Nephron progenitor cell (in vitro differentiated cells): ENCODE measurements at regions not wholly inside any gene's neighbourhood (a gene's known extent, or its start where the extent isn't known, plus 50 kb on each side); places are given as distances from the start of the nearest gene placed in this dataset.

Experiments
- DNase-seq: peaks from one replicate; pipeline ENCODE4 v3.0.0; 2021
- H3K27ac Mint-ChIP-seq: 2 replicates; pipeline ENCODE4 v1.8.0; 2021; ENCODE audit warnings: mild to moderate bottlenecking, moderate library complexity, mixed read lengths
- H3K27me3 Mint-ChIP-seq: 2 replicates; pipeline ENCODE4 v1.8.0; 2021; ENCODE audit warnings: mild to moderate bottlenecking, low read depth, mixed read lengths; ENCODE audit not compliant: poor library complexity
- H3K36me3 Mint-ChIP-seq: 2 replicates; pipeline ENCODE4 v1.8.0; 2021; ENCODE audit warnings: low read depth, mixed read lengths
- H3K4me1 Mint-ChIP-seq: 2 replicates; pipeline ENCODE4 v1.8.0; 2021; ENCODE audit warnings: mixed read lengths
- H3K4me3 Mint-ChIP-seq: 2 replicates; pipeline ENCODE4 v1.8.0; 2021; ENCODE audit warnings: mild to moderate bottlenecking, moderate library complexity, mixed read lengths
- H3K9me3 Mint-ChIP-seq: 2 replicates; pipeline ENCODE4 v1.8.0; 2021; ENCODE audit warnings: mild to moderate bottlenecking, moderate library complexity, mixed read lengths
- TF ChIP-seq, protein P1 (sequence below): fragments of 200-600 bp; sonication (generic); IDR thresholded peaks from 2 replicates; pipeline ENCODE4 v1.5.0; 2021; ENCODE audit warnings: antibody characterized with exemption

- peak; percentile 44 for DNase-seq
- Mint-ChIP-seq H3K4me1 (peaks cover 62% of the 10 kb centered on the region), H3K4me3 (peak overlapping the region; percentile 44)
Measured at GRCh38 chr11:13114566-13115379, 105.7 kb downstream of the RASSF10 start.

DNA sequence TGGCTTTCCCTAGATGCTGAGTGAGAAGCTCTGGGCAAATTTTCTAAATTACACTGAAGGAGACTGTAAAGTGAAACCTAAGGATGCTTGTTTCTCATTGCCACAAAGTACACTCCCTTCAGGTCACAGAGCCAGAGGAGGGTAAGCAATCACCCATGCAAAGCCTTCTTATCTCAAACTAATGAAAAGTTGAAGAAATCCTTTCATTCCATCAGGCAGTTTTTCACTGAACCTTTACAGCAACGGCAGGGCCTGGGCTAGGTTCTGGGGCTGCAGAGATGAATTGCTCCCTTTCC is 106.2 kb downstream of the RASSF10 start:
- H3K27ac Mint-ChIP-seq = peak overlapping the region; percentile 70
- H3K27me3 Mint-ChIP-seq = peaks cover 7% of the 10 kb centered on the region
- TF ChIP-seq, protein P1, sequence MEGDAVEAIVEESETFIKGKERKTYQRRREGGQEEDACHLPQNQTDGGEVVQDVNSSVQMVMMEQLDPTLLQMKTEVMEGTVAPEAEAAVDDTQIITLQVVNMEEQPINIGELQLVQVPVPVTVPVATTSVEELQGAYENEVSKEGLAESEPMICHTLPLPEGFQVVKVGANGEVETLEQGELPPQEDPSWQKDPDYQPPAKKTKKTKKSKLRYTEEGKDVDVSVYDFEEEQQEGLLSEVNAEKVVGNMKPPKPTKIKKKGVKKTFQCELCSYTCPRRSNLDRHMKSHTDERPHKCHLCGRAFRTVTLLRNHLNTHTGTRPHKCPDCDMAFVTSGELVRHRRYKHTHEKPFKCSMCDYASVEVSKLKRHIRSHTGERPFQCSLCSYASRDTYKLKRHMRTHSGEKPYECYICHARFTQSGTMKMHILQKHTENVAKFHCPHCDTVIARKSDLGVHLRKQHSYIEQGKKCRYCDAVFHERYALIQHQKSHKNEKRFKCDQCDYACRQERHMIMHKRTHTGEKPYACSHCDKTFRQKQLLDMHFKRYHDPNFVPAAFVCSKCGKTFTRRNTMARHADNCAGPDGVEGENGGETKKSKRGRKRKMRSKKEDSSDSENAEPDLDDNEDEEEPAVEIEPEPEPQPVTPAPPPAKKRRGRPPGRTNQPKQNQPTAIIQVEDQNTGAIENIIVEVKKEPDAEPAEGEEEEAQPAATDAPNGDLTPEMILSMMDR = no peak
- H3K36me3 Mint-ChIP-seq = no peaks in the 10 kb centered on the region
- DNase-seq = no peak
- peaks cover 3% of the 10 kb centered on the region for H3K9me3 Mint-ChIP-seq
- H3K4me3 Mint-ChIP-seq = no peak overlapping the region
- peaks cover 68% of the 10 kb centered on the region for H3K4me1 Mint-ChIP-seq

More at GRCh38 chr11:13114566-13115379, 105.7 kb downstream of the RASSF10 start:
- peak overlapping the region; percentile 92 for H3K27ac Mint-ChIP-seq
- no peaks in the 10 kb centered on the region for H3K36me3 Mint-ChIP-seq
- H3K9me3 Mint-ChIP-seq = peaks cover 3% of the 10 kb centered on the region
- TF ChIP-seq, protein P1 = no peak
- H3K27me3 Mint-ChIP-seq = peaks cover 10% of the 10 kb centered on the region

GRCh38 chr11:13116491-13116890 is 107.4 kb downstream of the RASSF10 start:
- no peak for DNase-seq
- Mint-ChIP-seq H3K9me3 (peaks cover 3% of the 10 kb centered on the region), H3K27ac (no peak overlapping the region), H3K27me3 (peaks cover 7% of the 10 kb centered on the region), H3K4me3 (no peak overlapping the region), H3K36me3 (no peaks in the 10 kb centered on the region), H3K4me1 (peaks cover 75% of the 10 kb centered on the region)
- TF ChIP-seq, protein P1 = no peak

GRCh38 chr11:13117344-13117743 is 108.2 kb downstream of the RASSF10 start:
- TF ChIP-seq, protein P1 = no peak
- Mint-ChIP-seq H3K4me1 (peaks cover 67% of the 10 kb centered on the region), H3K27ac (no peak overlapping the region)

GRCh38 chr11:13118194-13118593 is 109.1 kb downstream of the RASSF10 start:
- TF ChIP-seq, protein P1 = no peak
- Mint-ChIP-seq H3K9me3 (peaks cover 16% of the 10 kb centered on the region), H3K4me3 (no peak overlapping the region), H3K4me1 (peaks cover 59% of the 10 kb centered on the region), H3K36me3 (peaks cover 3% of the 10 kb centered on the region), H3K27me3 (peaks cover 7% of the 10 kb centered on the region), H3K27ac (no peak overlapping the region)
- DNase-seq = no peak

More at GRCh38 chr11:13117344-13117743, 108.2 kb downstream of the RASSF10 start:
- no peaks in the 10 kb centered on the region for H3K36me3 Mint-ChIP-seq
- H3K27me3 Mint-ChIP-seq = peaks cover 7% of the 10 kb centered on the region
- no peak overlapping the region for H3K4me3 Mint-ChIP-seq
- no peak for DNase-seq
- peaks cover 7% of the 10 kb centered on the region for H3K9me3 Mint-ChIP-seq

GRCh38 chr11:13118650-13119049 is 109.5 kb downstream of the RASSF10 start:
- no peak overlapping the region for H3K4me3 Mint-ChIP-seq
- peaks cover 20% of the 10 kb centered on the region for H3K9me3 Mint-ChIP-seq
- peaks cover 6% of the 10 kb centered on the region for H3K36me3 Mint-ChIP-seq
- H3K27ac Mint-ChIP-seq = no peak overlapping the region
- H3K27me3 Mint-ChIP-seq = peaks cover 7% of the 10 kb centered on the region
- TF ChIP-seq, protein P1 = no peak
- no peak for DNase-seq
- peaks cover 55% of the 10 kb centered on the region for H3K4me1 Mint-ChIP-seq
